NCI-H460 (cell line): ENCODE measurements at regions not wholly inside any gene's neighbourhood (a gene's known extent, or its start where the extent isn't known, plus 50 kb on each side); places are given as distances from the start of the nearest gene placed in this dataset.

Source experiments
- small RNA-seq, 2 experiments: library from RNA; depleted of rRNA; stranded (forward); fragments of <200 nt; gene quantifications; one replicate each; pipeline ENCODE3, GENCODE V24; 2014

Small RNA genes lying in the stretch of these regions (small RNA-seq; reads per million reads assigned to genes)
- 0 reads per million in 2 experiments for gene AC023232.1
